ENCODE measurements at regions not wholly inside any gene's neighbourhood (a gene's known extent, or its start where the extent isn't known, plus 50 kb on each side); places are given as distances from the start of the nearest gene placed in this dataset.
"Not testable (repeated sequence)": the region's sequence is repeated elsewhere in the genome, so short reads cannot be mapped to it uniquely, and the experiment has no call there.

GRCh38 chr9:87206064-87206661 lies 258.9 kb upstream of the GAS1 start:
- Histone ChIP-seq H3K27me3 (ENCODE audit: low read depth) (no peaks in the 10 kb centered on the region), H3K27ac (no peak overlapping the region), H3K4me1 (no peaks in the 10 kb centered on the region), H3K36me3 (no peaks in the 10 kb centered on the region), H3K4me3 (no peak overlapping the region), H3K9me3 (no peaks in the 10 kb centered on the region)
- no peak for DNase-seq
- TF ChIP-seq CTCF (IDR thresholded peaks at IDR 0.05) = no peak
- intact Hi-C loops (cut with DNase I) = no loop called here
- ATAC-seq = no peak

DNA sequence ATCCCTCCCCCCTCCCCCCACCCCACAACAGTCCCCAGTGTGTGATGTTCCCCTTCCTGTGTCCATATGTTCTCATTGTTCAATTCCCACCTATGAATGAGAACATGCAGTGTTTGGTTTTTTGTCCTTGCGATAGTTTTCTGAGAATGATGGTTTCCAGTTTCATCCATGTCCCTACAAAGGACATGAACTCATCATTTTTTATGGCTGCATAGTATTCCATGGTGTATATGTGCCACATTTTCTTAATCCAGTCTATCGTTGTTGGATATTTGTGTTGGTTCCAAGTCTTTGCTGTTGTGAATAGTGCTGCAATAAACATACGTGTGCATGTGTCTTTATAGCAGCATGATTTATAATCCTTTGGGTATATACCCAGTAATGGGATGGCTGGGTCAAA lies 263.4 kb upstream of the GAS1 start:
- H3K27me3 ChIP-seq (ENCODE audit: low read depth); intact Hi-C loops (cut with DNase I); H3K9me3 ChIP-seq; DNase-seq; H3K27ac ChIP-seq; H3K4me1 ChIP-seq; H3K4me3 ChIP-seq; ATAC-seq; H3K36me3 ChIP-seq: not testable (repeated sequence)

DNA sequence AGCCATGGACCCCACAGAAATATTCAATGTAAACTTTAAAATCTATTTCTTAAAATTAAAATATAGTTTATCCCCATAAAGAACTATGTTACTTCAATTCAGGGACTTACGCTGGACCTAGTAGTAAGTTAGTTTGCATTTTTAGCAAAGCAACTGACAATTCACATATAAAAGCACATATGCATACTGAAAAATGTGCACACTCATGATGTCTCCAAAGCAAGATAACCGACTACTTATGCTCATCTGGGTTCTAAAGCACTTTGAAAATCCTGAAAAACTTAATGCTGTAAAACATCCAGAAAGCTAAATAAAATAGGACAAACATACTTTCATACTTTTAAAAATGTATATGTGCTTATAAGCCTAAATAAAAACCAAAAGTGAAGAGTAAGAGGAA lies 264.4 kb upstream of the GAS1 start:
- H3K36me3 ChIP-seq = no peaks in the 10 kb centered on the region
- no peak overlapping the region for H3K27ac ChIP-seq
- H3K4me3 ChIP-seq = no peak overlapping the region
- intact Hi-C loops (cut with DNase I) = no loop called here
- no peak for TF ChIP-seq CTCF (IDR thresholded peaks at IDR 0.05)
- no peaks in the 10 kb centered on the region for H3K4me1 ChIP-seq
- H3K27me3 ChIP-seq (ENCODE audit: low read depth) = no peaks in the 10 kb centered on the region
- no peak for ATAC-seq
- no peak for DNase-seq
- no peaks in the 10 kb centered on the region for H3K9me3 ChIP-seq

DNA sequence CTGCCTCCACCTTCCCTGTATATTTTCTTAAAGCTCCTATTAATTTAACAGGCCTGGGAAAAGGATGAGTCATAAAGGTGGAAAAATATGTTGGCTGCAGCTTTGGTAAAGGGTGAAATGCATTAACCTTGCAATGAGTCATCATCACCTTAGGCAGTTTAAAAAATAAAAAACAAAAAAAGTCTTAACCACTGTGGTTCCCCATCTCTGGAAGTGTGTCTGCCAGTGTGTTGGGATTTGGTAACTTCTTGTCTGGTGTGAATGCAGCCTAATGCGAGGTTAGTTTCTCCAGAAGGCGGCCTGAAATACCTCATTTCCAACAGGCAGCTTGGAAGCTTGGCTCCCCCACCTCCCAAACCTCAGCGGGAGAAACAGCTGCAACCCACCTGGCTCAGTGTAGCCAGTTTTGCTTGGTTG lies 265.3 kb upstream of the GAS1 start:
- DNase-seq = no peak

DNA sequence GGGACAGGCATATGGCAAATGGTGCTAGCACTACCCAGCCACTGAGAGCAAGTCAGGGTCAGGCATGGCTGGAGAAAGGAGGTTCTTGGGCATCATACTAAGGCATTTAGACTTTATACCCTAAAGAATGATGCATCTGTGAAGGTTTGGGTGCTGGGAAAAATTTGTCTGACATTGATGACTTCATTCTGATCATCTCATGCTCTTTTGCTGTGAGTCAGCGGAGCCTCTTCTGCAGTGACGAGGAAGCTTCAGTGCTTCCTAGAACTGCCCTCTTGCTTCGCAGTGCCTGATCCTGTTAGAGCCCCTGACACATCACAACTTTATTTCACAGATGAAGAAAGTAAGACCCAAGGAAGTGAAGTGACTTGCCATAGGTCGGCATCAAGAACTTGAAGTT lies 266.6 kb upstream of the GAS1 start:
- no peaks in the 10 kb centered on the region for H3K36me3 ChIP-seq
- no peaks in the 10 kb centered on the region for H3K4me1 ChIP-seq
- no peak for DNase-seq
- H3K9me3 ChIP-seq = no peaks in the 10 kb centered on the region
- no peak for ATAC-seq
- H3K27ac ChIP-seq = no peak overlapping the region
- TF ChIP-seq CTCF (IDR thresholded peaks at IDR 0.05) = no peak
- intact Hi-C loops (cut with DNase I) = no loop called here
- H3K27me3 ChIP-seq (ENCODE audit: low read depth) = no peaks in the 10 kb centered on the region
- no peak overlapping the region for H3K4me3 ChIP-seq

More for the DNA sequence above, 265.3 kb upstream of the GAS1 start:
- TF ChIP-seq CTCF (IDR thresholded peaks at IDR 0.05) = no peak
- H3K9me3 ChIP-seq = no peaks in the 10 kb centered on the region
- intact Hi-C loops (cut with DNase I) = no loop called here
- H3K27ac ChIP-seq = no peak overlapping the region
- H3K27me3 ChIP-seq (ENCODE audit: low read depth) = no peaks in the 10 kb centered on the region
- no peaks in the 10 kb centered on the region for H3K4me1 ChIP-seq
- no peak for ATAC-seq
- no peak overlapping the region for H3K4me3 ChIP-seq
- no peaks in the 10 kb centered on the region for H3K36me3 ChIP-seq

DNA sequence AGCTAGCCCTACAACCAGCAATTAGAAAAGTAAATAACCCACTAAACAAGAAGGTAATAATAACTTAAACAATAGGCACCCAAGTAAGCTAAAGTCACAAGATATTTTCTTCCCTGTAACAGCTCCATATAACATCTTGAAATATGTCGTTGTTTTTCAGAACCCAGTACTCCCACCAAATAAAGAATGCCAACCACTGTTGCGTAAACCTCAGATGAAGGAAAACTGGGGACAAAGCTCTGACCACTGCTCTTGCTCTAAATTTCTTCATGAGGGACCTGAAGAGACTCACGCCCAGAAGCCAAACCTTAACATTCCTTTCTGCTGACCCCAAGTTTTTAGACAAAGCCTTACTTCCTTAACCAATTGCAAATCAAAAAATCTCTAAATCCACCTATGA lies 267.7 kb upstream of the GAS1 start:
- Histone ChIP-seq H3K36me3 (no peaks in the 10 kb centered on the region), H3K9me3 (no peaks in the 10 kb centered on the region), H3K4me1 (no peaks in the 10 kb centered on the region), H3K4me3 (no peak overlapping the region), H3K27ac (no peak overlapping the region), H3K27me3 (ENCODE audit: low read depth) (no peaks in the 10 kb centered on the region)
- DNase-seq (no peak), ATAC-seq (no peak)
- TF ChIP-seq CTCF (IDR thresholded peaks at IDR 0.05) = no peak
- intact Hi-C loops (cut with DNase I) = no loop called here
